Pons (tissue), 1 donor: ENCODE measurements at regions not wholly inside any gene's neighbourhood (a gene's known extent, or its start where the extent isn't known, plus 50 kb on each side); places are given as distances from the start of the nearest gene placed in this dataset.
A peak's percentile ranks its signal among the peaks of the same experiment; 100 is the strongest.

Experiments
- DNase-seq: peaks from one replicate; pipeline ENCODE4 v3.0.0-alpha.2; 2016; ENCODE audit warnings: low spot score

GRCh38 chr9:99327667-99328066 lies 105.6 kb downstream of the SEC61B start:
- no peak for DNase-seq

GRCh38 chr9:99335280-99335679 lies 113.2 kb downstream of the SEC61B start:
- DNase-seq: no peak

- DNase-seq: no peak
Observed at GRCh38 chr9:99336005-99336404, 113.9 kb downstream of the SEC61B start.

- no peak for DNase-seq
Observed at GRCh38 chr9:99336531-99336930, 114.4 kb downstream of the SEC61B start.

- DNase-seq: no peak
Observed at GRCh38 chr9:99340281-99340680, 118.2 kb downstream of the SEC61B start.

- no peak for DNase-seq
Observed at GRCh38 chr9:99341686-99342085, 119.6 kb downstream of the SEC61B start.

- DNase-seq: no peak
Observed at GRCh38 chr9:99345451-99345850, 123.4 kb downstream of the SEC61B start.

- no peak for DNase-seq
Observed at GRCh38 chr9:99345942-99346341, 123.9 kb downstream of the SEC61B start.

- DNase-seq: no peak
Observed at GRCh38 chr9:99347568-99347967, 125.5 kb downstream of the SEC61B start.

- no peak for DNase-seq
Observed at GRCh38 chr9:99348289-99348688, 126.2 kb downstream of the SEC61B start.

- DNase-seq: no peak
Observed at GRCh38 chr9:99349870-99350269, 127.8 kb downstream of the SEC61B start.

- no peak for DNase-seq
Observed at GRCh38 chr9:99350461-99350860, 128.4 kb downstream of the SEC61B start.

GRCh38 chr9:99351647-99352046 lies 129.6 kb downstream of the SEC61B start:
- DNase-seq: no peak

- DNase-seq: no peak
Observed at GRCh38 chr9:99352826-99353225, 130.7 kb downstream of the SEC61B start.

GRCh38 chr9:99353408-99353807 lies 131.3 kb downstream of the SEC61B start:
- no peak for DNase-seq

GRCh38 chr9:99354104-99354503 lies 132.0 kb downstream of the SEC61B start:
- no peak for DNase-seq

- DNase-seq: peak; percentile 74
Observed at GRCh38 chr9:99356512-99356971, 134.5 kb downstream of the SEC61B start.

- DNase-seq: no peak
Observed at GRCh38 chr9:99357575-99357974, 135.5 kb downstream of the SEC61B start.

GRCh38 chr9:99358668-99359067 lies 136.6 kb downstream of the SEC61B start:
- DNase-seq: no peak

GRCh38 chr9:99359336-99359735 lies 137.3 kb downstream of the SEC61B start:
- no peak for DNase-seq

- DNase-seq: no peak
Observed at GRCh38 chr9:99360026-99360425, 137.9 kb downstream of the SEC61B start.

GRCh38 chr9:99361817-99362216 lies 139.7 kb downstream of the SEC61B start:
- DNase-seq: no peak

GRCh38 chr9:99362321-99362720 lies 140.2 kb downstream of the SEC61B start:
- no peak for DNase-seq

GRCh38 chr9:99363509-99363908 lies 141.4 kb downstream of the SEC61B start:
- DNase-seq: no peak
